ENCODE measurements at regions not wholly inside any gene's neighbourhood (a gene's known extent, or its start where the extent isn't known, plus 50 kb on each side); places are given as distances from the start of the nearest gene placed in this dataset.

GRCh38 chr13:106621833-106622232 lies 53.9 kb upstream of the ARGLU1 start:
- Histone ChIP-seq H3K4me2 (ENCODE audit: insufficient read depth, insufficient read length, low read length) (no peak overlapping the region), H3K23me2 (ENCODE audit: insufficient read length, low read depth, low read length, poor library complexity, severe bottlenecking) (no peaks in the 10 kb centered on the region), H2BK120ac (ENCODE audit: low read depth, low read length, poor library complexity, severe bottlenecking) (no peak overlapping the region), H3K4ac (ENCODE audit: low read depth, low read length) (no peak overlapping the region), H4K5ac (ENCODE audit: insufficient read length, low read depth, low read length) (no peak overlapping the region), H2BK20ac (ENCODE audit: low read depth, low read length, poor library complexity, severe bottlenecking) (no peak overlapping the region), H4K8ac (replicated peaks; ENCODE audit: insufficient read length, low read depth, low read length) (no peak overlapping the region), H3K9me3 (ENCODE audit: control insufficient read depth, low read depth, low read length) (no peaks in the 10 kb centered on the region), H3K27me3 (ENCODE audit: insufficient read depth, low read length) (no peaks in the 10 kb centered on the region; the same call in 1 of the 2 replicates), H3K27ac (ENCODE audit: insufficient read length, low read depth, low read length) (no peak overlapping the region), H3K14ac (ENCODE audit: insufficient read depth, low read length) (no peak overlapping the region), H3K23ac (ENCODE audit: insufficient read length, low read depth, low read length) (no peak overlapping the region), H3K18ac (ENCODE audit: insufficient read length, low read depth, low read length) (no peak overlapping the region), H2BK12ac (ENCODE audit: insufficient read length, low read depth, low read length) (no peak overlapping the region), H2BK5ac (ENCODE audit: insufficient read length, low read length) (no peak overlapping the region), H3K79me1 (ENCODE audit: insufficient read depth, low read depth, low read length, poor library complexity, severe bottlenecking) (no peaks in the 10 kb centered on the region), H2BK15ac (ENCODE audit: low read depth, low read length) (no peak overlapping the region), H3K56ac (ENCODE audit: insufficient read length, low read depth, low read length) (no peak overlapping the region), H2AK5ac (ENCODE audit: insufficient read length, low read length) (no peak overlapping the region), H3K4me1 (ENCODE audit: insufficient read depth, low read length) (no peaks in the 10 kb centered on the region; the same call in 1 of the 2 replicates), H4K91ac (ENCODE audit: insufficient read length, low read depth, low read length) (no peak overlapping the region), H3K79me2 (ENCODE audit: insufficient read depth, low read length) (no peaks in the 10 kb centered on the region), H2AFZ (ENCODE audit: low read length) (no peak overlapping the region), H3T11ph (ENCODE audit: low read length) (no peak overlapping the region), H4K20me1 (ENCODE audit: control insufficient read depth, insufficient read depth, insufficient read length) (no peaks in the 10 kb centered on the region), H3K9ac (ENCODE audit: extremely low read depth, insufficient read length, low read length) (no peak overlapping the region)
- no peak overlapping the region for H3K27ac Mint-ChIP-seq
- TF ChIP-seq, protein P1, sequence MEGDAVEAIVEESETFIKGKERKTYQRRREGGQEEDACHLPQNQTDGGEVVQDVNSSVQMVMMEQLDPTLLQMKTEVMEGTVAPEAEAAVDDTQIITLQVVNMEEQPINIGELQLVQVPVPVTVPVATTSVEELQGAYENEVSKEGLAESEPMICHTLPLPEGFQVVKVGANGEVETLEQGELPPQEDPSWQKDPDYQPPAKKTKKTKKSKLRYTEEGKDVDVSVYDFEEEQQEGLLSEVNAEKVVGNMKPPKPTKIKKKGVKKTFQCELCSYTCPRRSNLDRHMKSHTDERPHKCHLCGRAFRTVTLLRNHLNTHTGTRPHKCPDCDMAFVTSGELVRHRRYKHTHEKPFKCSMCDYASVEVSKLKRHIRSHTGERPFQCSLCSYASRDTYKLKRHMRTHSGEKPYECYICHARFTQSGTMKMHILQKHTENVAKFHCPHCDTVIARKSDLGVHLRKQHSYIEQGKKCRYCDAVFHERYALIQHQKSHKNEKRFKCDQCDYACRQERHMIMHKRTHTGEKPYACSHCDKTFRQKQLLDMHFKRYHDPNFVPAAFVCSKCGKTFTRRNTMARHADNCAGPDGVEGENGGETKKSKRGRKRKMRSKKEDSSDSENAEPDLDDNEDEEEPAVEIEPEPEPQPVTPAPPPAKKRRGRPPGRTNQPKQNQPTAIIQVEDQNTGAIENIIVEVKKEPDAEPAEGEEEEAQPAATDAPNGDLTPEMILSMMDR (conservative IDR thresholded peaks at IDR 0.05): no peak
- H3K4me3 Mint-ChIP-seq: no peak overlapping the region
- WGBS (ENCODE audit: extremely low coverage, insufficient read length, low lambda C conversion rate): no CpG with 5 or more reads among the region's 1 CpG
- no peaks in the 10 kb centered on the region; a peak in 1 of 7 replicates for H3K36me3 Mint-ChIP-seq (ENCODE audit: insufficient read depth in 1 of 3, low read depth in 3 of 3)
- no peak for DNase-seq
- no peaks in the 10 kb centered on the region; a peak in 1 of 5 replicates for H3K9me3 Mint-ChIP-seq
- H3K4me1 Mint-ChIP-seq: peaks cover 15 to 21% of the 10 kb centered on the region in 2 experiments
- 0 out of 2 replicates have a peak, but pooled peaks cover 2% of the 10 kb centered on the region for H3K27me3 Mint-ChIP-seq (ENCODE audit: low read depth)

Measured in H9 (cell line).